Retina (tissue), 1 donor: ENCODE measurements at regions not wholly inside any gene's neighbourhood (a gene's known extent, or its start where the extent isn't known, plus 50 kb on each side); places are given as distances from the start of the nearest gene placed in this dataset.
A peak's percentile ranks its signal among the peaks of the same experiment; 100 is the strongest.
"Not testable (repeated sequence)": the region's sequence is repeated elsewhere in the genome, so short reads cannot be mapped to it uniquely, and the experiment has no call there.

Experiments used
- DNase-seq: peaks from one replicate; pipeline ENCODE4 v3.0.0-alpha.2; 2016

DNA sequence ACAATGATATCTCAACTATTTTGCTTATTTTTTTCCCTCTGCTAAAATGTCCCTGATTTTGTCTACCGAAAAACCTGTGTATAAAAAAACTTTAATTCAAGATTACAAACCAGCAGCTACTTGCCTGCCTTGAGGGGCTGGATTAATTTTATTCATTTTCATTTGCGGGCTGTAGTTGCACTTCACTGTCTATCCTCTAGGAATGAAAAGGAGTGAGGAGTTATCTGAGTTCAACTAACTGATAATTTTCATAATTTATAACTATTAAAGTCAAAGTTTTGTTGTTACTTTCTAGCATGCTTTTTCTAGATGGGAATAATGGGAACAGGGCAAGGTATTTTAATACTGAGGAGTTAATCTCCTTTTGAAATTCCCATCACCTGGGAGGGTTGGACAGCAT, 50.3 kb upstream of the AGTPBP1 start:
- not testable (repeated sequence) for DNase-seq

DNA sequence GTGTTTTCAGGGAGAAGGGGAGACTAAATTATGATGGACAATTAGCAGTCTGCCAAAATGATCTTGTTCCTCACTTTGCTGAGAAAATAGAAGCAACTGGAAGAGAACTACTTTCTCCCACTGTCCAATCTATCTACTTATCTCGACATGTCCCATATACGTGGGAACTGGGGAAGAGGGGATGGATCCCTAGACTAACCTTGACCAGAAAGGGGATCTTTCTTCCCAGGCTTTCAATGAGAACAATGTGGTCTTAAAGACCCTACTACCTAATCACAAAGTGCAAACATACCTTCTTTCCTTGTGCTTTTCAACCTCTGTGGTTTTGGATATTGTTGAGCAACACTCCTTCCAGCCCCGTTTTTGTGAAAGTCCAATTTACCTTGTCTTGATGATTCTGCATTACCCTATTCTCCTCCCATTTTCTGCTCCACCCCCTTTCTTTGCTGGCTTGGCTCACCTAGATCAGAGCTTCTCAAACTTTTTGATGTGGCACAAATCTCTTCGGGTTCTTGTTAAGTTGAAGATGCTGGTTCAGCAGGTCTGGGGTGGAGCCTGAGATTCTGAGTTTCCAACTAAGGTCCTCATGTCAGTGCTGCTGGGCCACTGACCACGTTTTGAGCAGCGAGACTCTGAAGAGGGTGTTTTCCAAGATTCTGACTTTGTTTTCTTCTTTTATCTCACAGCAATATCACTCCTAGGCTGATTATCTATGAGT, 61.4 kb upstream of the AGTPBP1 start:
- not testable (repeated sequence) for DNase-seq

DNA sequence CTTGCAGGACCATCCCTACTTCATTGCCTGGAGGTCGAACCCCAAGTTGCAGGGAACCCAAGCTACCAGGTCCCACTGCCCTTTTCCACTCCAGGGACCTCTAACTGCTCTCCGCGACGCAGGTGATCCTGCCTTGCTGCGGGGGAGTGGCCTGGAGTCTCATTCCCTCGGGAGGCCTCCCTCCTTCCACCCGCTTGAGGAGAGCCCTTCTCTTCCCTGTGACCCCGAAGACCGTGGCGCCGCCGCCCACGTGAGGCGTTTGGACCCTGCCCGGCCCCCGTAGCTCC, 63.0 kb upstream of the AGTPBP1 start:
- DNase-seq: not testable (repeated sequence)

DNA sequence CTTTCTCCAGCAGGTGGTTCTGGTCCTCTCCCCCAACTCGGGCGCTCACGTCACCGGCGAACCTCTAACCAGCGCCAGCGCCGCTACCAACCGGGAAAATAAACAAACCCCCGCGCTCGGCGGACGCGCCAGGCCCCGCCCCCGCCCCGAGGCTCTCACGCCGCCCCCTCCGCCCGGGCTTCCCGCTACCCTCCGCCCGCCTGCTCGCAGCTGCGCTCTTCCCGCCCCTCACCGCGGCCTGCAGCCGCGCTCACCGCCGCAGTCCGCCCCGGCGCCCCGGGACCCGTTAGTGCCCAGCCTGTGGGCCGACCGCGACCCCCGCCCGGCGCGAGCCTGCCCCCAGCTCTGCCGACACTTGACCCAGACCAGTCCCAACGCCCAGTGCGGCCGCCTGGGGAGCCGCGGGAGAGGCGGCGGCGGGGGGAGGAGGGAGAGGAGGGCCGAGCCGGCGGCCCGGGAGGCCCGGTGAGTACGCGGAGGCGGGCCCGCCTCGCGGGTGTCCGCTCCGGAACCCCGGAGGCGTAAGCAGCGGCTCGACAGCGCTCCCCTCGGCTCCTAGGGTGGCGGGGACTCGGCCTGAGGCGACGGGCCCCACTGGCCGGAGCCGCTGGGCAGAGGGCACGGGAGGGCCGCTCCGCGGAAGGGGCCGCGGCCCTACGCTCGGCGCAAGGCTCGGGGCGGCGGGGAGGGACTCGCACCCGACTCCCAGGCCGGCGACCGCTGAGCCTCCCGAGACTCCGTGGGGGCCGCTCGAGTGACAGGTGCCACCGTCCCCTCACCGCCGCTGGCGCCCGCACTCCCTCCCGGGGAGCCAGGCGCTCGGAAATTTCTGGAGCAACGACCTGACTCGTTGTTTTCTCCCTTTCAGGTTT, 63.6 kb upstream of the AGTPBP1 start:
- DNase-seq: peak; percentile 84

DNA sequence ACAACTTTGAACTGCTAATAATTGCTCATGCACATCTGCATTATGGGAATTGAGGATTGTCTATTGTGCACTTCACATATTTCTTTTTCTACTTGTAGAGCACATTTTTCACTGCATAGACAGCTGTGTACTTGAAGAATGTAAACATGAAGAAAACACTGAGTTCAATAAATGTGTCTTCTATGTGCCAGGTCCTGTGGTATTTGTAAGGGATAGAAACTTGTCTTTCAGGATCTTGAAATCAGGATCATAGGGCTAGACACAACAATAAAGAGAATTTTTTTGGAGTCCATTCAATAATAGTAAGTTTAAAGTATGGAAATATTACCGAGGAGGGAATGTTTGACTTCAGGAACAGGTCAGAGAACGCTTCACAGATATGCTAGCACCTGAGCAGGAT, 66.6 kb upstream of the AGTPBP1 start:
- not testable (repeated sequence) for DNase-seq

DNA sequence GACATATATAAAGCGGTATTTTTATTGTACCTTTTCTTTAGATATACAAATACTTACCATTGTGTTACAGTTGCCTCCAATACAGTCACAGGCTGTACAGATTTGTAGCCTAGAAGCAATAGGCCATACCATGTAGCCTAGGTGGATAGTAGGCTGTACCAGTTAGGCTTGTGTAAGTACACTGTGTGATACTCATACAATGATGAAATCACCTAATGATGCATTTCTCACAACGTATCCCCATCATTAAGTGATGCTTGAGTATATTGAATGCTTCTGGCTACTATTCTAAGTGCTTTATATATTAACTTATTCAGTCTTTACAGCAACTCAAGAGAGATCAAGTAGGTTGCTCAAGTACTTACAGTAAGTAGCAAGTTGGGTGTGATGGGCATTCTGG, 71.6 kb upstream of the AGTPBP1 start:
- DNase-seq: not testable (repeated sequence)

DNA sequence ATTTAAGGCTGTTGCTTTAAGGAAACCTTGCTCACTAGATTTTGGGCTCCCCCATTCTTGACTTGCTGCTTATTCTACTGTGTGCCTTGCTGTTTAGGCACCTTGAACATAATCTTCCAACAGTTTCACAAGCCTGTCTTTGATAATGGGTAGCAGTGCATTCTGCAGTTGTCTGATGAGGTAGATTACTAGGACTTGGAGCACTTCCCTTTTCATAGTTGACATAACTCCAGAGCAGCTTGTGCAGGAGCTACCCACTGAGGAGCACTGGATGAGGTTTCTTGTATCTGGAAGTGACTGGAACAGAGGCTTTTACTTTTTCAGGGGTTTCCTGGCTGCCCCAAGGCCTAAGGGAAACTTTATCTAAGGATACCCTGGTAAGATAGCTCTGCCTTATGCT, 73.0 kb upstream of the AGTPBP1 start:
- not testable (repeated sequence) for DNase-seq

DNA sequence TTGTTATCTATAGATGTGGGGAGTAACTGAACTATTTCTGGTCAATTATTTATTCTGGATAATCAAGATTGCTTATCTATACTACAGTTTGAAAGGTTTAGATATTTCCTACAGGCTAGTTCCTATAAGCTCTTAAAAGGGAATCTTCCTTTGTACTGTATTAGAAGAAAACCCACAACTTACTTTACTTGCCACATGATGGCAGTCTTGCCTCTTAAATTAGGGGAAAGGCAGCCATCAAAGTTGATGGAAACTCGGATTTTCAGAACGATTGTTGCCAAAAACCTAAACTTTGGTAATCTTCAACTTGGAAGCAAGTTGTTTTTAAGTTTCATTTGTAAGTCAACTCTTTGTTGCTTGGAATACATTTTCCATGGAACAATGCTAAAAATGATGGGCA, 77.2 kb upstream of the AGTPBP1 start:
- not testable (repeated sequence) for DNase-seq

DNA sequence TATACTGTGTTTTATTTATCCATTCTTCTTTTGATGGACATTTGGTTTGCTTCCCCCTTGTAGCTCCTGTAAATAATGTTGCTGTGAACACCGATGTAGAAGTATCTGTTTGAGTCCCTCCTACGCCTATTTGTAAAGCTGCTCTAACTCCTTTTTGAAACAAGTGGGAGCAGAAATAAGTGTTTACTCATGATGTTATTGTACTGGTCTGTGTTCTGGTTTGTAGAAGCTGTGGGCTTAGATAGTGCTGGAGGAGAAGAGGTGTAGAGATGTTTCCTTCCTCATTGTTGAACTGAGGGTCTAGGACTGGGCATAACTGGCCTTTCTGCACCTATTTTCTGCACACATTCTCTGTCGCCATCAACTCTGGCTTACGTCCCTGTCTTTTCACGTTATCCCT, 78.8 kb upstream of the AGTPBP1 start:
- not testable (repeated sequence) for DNase-seq

DNA sequence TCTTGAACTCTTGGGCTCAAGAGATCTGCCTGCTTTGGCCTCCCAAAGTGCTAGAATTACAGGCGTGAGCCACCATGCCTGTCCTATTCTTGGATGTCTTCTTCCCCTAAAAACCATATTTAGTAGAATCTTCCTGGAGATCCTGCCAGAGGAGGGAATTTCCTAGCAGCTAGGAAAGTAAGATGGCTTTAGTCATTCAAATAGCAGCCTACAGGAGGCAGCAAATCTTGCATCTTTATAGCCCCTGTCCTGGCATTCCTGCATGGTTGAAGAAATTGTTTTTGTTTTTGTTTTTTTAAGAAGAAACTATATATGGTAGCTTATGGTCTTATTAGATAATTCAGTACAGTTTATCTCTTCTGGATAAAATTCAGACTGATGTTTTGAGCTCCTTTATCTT, 83.2 kb upstream of the AGTPBP1 start:
- not testable (repeated sequence) for DNase-seq

DNA sequence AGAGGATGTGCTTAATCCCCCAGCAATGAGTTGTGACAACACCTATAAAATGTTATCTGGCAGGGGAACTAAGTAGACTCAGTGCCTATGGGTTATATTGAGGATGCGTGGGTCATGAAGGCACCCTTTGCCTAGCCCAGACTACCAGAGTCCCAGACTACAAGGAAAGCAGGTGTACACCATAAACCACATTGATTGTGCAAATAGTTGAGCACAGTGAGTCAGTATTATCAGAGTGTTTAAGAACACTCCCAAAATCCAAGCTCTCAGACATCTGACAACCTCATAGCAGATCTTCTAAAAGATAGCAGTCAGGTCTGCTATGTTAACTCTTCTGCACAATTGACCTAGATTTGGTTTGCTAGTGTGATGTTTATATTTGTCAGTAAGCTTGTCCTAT, 92.8 kb upstream of the AGTPBP1 start:
- not testable (repeated sequence) for DNase-seq

DNA sequence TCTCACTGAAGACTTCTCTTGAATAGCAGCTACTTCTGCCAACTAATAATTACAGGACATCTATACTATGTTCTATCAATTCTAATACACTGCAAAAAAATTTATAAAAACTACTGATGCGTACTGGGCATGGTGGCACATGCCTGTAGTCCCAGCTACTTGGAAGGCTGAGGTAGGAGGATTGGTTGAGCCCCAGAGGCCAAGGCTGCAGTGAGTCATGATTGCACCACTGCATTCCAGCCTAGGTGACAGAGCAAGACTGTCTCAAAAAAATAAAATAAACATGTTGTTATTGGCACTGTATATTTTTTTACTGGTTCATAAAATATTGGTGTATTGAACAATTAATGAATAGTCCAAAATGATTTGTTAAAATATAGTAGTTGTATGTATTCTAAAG, 97.0 kb upstream of the NAA35 start:
- DNase-seq: not testable (repeated sequence)

DNA sequence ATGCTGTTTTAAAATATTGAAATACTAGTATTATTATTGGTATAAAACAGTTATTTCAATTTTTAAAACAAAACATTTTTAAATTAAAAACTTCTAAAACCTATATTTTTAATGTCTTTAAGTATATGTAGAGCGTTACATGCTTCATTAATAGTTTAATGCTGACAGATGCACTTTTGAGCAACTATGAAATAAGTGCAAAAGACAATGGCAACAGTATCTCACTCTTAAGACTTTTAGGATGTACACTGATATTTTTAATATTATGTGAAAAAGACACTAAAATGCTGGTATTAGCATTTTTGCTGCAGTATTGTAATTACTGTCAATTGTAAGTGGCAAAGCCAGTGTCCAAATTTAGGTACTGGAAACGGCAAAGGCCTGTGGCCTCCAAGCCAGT, 93.2 kb upstream of the NAA35 start:
- not testable (repeated sequence) for DNase-seq

DNA sequence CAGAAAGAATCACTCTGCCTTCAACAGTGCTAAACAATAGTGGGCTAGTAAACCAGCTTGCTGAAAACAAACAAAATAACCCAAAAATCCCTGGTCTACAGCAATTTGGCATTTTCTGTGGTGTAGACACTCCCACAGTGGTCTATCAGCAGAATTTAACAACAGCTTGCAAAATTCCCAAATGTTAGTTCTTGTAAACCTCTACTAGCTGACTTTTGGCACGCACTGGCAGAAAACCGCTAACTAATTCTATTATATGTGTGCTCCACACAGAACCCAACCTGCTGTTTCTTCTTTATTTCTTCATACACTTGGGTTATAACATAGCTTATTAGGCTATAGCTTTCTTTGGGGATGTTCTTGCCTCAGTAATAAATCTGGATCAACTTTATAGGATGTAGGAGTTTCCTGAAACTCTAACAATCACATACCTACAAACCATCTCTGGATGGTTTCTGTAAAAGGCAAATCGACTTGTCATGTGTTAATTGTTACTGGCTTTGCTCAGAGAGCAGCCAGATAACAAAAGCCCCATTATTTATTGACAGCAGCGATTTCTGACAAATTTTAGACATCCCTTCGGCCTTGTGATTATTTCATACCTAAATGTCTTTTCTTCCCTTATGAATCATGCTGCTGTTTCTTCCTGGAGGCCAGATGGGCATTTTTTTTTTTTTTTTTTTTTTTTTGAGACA, 82.7 kb upstream of the NAA35 start:
- no peak for DNase-seq

DNA sequence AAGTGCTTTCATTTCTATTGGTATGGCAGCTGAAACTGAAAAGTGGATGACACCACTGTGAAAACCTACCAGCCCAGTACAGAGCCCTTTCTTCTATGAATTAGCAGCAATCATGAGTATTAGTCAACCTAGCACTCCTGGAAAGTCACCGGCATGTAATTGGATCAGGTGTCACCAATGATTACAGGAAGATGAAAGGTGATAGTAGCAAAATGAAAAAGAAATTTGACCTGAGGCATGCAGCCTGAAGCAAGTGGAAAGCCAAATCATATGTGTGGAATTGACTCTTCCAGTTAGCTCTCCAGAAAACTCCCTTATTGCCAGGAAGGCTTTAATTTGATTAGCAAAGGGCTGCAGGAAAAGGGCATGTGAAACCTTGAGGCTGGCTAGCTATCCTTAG, 81.2 kb upstream of the NAA35 start:
- no peak for DNase-seq

DNA sequence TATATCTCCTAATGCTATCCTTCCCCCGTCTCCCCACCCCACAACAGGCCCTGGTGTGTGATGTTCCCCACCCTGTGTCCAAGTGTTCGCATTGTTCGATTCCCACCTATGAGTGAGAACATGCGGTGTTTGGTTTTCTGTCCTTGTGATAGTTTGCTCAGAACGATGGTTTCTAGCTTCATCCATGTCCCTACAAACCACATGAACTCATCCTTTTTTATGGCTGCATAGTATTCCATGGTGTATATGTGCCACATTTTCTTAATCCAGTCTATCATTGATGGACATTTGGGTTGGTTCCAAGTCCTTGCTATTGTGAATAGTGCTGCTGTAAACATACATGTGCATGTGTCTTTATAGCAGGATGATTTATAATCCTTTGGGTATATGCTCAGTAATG, 79.1 kb upstream of the NAA35 start:
- not testable (repeated sequence) for DNase-seq

DNA sequence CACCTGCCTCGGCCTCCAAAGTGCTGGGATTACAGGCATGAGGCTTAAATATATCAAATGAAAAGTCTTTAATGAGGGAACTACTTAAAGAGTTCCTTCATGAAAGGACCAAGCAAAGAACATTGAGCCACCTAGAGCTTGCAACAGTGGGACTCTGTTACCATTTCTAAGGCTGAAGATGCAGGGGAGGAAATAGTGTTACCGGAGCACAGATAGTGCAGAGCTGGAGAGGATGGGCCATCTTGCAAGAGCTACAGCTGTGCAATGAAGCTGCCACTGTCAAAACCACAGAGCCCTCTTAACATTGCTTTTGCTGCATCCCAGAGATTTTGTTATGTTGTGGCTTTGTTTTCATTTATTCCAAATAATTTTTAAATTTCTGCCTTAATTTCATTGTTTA, 77.1 kb upstream of the NAA35 start:
- DNase-seq: no peak

DNA sequence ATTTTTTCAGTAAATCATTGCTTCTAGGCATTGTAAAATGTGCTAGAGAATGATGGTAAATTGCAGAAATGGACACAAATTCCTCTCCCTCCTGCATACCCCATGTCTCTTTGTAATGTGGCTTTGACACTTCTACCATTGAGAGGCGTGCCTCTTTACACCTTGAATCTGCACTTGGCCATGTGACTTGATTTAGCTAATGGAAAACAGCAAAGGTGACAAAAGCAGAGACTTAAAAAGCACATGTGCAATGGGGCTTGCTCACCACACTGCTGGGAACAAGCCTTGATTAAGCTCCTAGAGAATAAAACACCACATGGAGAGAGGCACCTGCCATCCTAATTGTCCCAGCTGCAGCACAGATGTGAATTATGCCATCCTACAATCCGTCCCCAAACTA, 69.9 kb upstream of the NAA35 start:
- DNase-seq: no peak

DNA sequence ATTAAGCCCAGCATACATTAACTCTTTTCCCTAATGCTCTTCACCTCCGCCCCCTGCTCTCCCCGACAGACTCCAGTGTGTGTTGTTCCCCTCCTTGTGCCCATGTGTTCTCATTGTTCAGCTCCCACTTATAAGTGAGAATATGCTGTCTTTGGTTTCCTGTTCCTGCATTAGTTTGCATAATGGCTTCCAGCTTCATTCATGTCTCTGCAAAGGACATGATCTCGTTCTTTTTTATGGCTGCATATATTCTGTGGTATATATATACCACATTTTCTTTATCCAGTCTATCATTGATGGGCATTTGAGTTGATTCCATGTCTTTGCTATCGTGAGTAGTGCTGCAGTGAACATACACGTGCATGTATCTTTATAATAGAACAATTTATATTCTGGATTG, 69.3 kb upstream of the NAA35 start:
- DNase-seq: not testable (repeated sequence)

DNA sequence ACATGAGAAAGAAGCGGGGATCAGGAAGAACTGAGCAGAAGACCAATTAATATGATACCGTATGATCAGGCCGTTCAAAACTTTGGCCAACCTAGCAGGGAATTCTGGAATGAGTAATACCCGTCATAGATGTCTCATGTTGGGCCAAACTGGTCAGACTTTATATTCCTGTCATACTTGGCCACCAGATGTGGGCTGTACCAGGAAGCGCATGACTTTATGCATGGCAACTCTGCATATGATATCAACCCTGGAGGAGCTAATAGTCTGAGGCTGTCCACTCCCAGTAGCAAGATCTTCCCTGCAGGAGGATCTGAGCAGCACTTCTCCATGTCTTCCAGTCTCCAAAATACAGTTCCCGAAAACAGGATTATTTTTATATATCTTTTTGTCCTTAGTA, 68.5 kb upstream of the NAA35 start:
- no peak for DNase-seq

DNA sequence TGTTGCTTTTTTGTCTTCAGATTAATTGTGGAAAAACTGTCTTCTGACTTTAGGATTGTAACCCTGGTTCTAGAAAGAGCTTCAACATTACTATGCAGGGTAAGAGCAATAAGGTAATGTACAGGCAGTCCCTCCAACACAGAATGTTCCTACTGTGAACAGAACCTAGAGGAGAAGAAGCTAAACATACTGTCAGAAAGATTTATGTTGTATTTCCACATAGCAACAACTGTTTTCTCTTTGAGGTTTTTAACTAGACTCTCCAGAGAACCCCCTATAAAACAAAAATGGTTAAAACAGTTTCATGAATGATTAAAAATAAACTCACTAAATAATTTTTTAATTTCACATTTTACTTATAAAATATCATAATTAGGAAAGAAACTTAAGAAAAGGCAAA, 64.3 kb upstream of the NAA35 start:
- no peak for DNase-seq

DNA sequence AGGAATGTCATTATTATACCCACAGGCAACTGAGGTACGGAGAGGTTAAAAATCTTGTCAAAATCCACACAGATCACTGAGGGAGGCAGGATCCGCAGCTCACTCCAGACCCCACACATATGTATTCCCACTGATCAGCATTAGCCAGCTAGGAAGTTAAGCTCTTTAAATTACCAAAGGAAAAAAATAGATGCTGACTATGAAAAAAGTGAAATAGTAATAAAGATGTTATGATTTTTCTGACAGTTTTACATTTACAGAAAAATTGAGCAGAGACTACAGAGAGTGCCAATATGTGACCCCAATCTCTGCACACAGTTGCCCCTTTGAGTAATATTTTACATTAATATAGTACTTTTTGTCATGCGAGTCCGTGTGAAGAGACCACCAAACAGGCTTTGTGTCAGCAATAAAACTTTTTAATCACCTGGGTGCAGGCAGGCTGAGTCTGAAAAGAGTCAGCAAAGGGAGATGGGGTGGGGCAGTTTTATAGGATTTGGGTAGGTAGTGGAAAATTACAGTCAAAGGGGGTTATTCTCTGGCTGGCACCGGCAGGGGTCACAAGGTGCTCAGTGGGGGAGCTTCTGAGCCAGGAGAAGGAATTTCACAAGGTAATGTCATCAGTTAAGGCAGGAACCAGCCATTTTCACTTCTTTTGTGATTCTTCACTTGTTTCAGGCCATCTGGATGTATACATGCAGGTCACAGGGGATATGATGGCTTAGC, 61.9 kb upstream of the NAA35 start:
- DNase-seq: not testable (repeated sequence)

DNA sequence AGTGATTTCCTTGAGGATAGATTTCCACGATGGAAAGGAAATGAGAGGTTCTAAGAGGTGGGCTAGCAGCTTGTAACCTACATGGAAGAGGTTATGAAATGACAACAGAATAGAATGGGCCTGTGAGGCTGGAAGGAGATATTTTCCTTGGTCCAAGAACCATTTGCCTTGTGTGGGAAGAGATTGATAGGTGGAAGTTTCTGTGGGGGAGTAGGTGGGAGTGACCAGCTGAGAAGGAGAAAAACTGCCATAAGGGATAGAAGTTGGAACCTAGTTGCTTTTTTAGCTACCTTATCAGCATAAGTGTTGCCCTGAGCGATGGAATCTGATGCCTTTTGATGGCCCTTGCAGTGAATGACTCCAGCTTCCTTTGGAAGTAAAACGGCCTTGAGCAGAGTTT, 60.4 kb upstream of the NAA35 start:
- DNase-seq: not testable (repeated sequence)
